ENCODE measurements at regions not wholly inside any gene's neighbourhood (a gene's known extent, or its start where the extent isn't known, plus 50 kb on each side); places are given as distances from the start of the nearest gene placed in this dataset.

DNA sequence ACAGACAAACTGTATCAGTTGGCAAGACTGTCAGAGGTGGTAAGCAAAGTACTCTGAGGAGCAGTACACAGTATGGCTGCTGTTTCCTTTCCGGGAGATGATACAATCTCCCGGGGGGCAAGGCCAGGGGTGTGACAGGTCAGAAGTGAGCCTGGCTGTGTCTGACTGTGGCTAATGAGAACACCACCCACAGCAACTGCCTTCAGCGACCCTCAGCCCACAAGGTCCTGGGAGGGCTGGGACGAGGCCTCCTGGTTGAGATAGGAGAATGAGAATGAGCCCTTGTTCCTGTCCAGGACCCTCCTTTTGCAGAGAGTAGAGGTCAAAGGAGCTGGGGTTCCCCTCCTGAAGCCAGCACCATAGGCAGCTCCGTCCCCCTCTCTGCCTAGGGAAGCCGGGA, 421.7 kb downstream of the TCERG1L start:
- no peak overlapping the region for H3K9ac ChIP-seq (ENCODE audit: low read length)
- no peaks in the 10 kb centered on the region for H3K27me3 ChIP-seq (ENCODE audit: control insufficient read depth, insufficient read depth, low read length)
- H3K4me3 ChIP-seq (ENCODE audit: low read length): no peak overlapping the region
- H3K9me3 ChIP-seq (ENCODE audit: control insufficient read depth, low read depth, low read length): no peaks in the 10 kb centered on the region
- no peaks in the 10 kb centered on the region for H3K4me1 ChIP-seq (ENCODE audit: control insufficient read depth, low read depth, low read length)
- no peaks in the 10 kb centered on the region for H3K36me3 ChIP-seq (ENCODE audit: control insufficient read depth, low read depth, low read length)
- no peak overlapping the region for H3K27ac ChIP-seq (ENCODE audit: low read length)

DNA sequence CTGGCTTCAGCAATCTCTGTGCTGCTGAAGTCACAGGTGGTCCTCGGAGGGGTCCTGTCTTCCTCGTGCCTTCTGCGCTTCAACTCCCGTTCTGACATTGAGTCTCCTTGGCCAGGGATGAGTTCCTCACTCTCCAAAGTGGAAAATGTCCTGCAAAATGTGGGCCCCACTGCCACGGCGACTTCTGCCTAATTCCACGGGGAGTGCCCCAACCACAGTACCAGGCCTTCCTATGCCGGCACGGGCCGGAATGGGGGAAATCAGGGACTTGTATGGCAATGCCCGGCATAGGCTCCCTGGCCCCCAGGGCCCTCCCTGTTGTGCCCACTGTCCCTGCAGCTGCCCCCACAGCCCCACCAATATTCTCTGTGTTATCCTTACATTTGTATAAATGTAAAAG, 420.5 kb downstream of the TCERG1L start:
- no peaks in the 10 kb centered on the region for H3K27me3 ChIP-seq (ENCODE audit: control insufficient read depth, insufficient read depth, low read length)
- no peaks in the 10 kb centered on the region for H3K4me1 ChIP-seq (ENCODE audit: control insufficient read depth, low read depth, low read length)
- H3K4me3 ChIP-seq (ENCODE audit: low read length): no peak overlapping the region
- no peak overlapping the region for H3K9ac ChIP-seq (ENCODE audit: low read length)
- no peaks in the 10 kb centered on the region for H3K36me3 ChIP-seq (ENCODE audit: control insufficient read depth, low read depth, low read length)
- H3K9me3 ChIP-seq (ENCODE audit: control insufficient read depth, low read depth, low read length): no peaks in the 10 kb centered on the region
- H3K27ac ChIP-seq (ENCODE audit: low read length): no peak overlapping the region

DNA sequence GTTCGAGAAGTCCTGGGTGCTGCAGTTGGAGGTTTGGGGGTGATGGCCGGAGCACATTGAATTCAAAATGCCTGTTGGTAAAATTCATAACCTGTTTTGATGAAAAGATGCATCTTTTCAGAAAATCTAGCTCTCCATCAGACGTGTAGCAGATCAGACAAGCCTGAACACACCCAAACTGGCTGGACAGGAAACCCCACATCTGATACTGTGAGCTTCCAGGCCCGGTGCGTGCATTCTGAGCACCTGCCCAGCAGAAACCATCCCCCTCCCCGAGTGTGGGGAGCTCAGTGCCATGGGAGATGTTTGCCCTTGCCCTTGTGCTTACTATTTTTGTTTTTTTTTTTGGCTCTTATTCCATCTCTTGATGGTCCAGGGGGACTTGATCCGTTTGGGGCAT, 417.1 kb downstream of the TCERG1L start:
- H3K4me1 ChIP-seq (ENCODE audit: control insufficient read depth, low read depth, low read length): no peaks in the 10 kb centered on the region
- H3K9me3 ChIP-seq (ENCODE audit: control insufficient read depth, low read depth, low read length): no peaks in the 10 kb centered on the region
- H3K9ac ChIP-seq (ENCODE audit: low read length): no peak overlapping the region
- no peak overlapping the region for H3K4me3 ChIP-seq (ENCODE audit: low read length)
- no peaks in the 10 kb centered on the region for H3K36me3 ChIP-seq (ENCODE audit: control insufficient read depth, low read depth, low read length)
- H3K27ac ChIP-seq (ENCODE audit: low read length): no peak overlapping the region
- H3K27me3 ChIP-seq (ENCODE audit: control insufficient read depth, insufficient read depth, low read length): no peaks in the 10 kb centered on the region

DNA sequence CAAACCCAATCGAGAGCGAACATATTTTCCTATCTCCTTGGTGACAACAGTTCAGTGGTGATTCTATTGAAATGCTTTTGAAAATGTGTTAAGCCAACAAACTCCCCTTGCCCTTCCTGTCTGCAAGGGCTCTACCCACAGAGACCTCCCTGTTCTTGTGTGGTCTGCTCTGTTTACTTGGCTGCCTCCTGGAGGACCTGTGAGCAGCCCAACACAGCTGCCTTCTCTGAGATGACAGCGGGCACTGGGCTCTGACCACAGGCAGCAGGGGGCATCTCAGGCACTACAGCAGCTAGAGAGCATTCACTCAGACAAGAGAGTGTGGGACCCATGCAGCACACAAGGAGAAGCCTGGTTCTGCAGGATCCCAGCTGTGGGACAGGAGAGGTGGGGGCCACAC, 416.4 kb downstream of the TCERG1L start:
- H3K36me3 ChIP-seq (ENCODE audit: control insufficient read depth, low read depth, low read length): no peaks in the 10 kb centered on the region
- no peak overlapping the region for H3K9ac ChIP-seq (ENCODE audit: low read length)
- H3K9me3 ChIP-seq (ENCODE audit: control insufficient read depth, low read depth, low read length): no peaks in the 10 kb centered on the region
- H3K4me1 ChIP-seq (ENCODE audit: control insufficient read depth, low read depth, low read length): no peaks in the 10 kb centered on the region
- no peak overlapping the region for H3K4me3 ChIP-seq (ENCODE audit: low read length)
- H3K27me3 ChIP-seq (ENCODE audit: control insufficient read depth, insufficient read depth, low read length): no peaks in the 10 kb centered on the region
- no peak overlapping the region for H3K27ac ChIP-seq (ENCODE audit: low read length)

DNA sequence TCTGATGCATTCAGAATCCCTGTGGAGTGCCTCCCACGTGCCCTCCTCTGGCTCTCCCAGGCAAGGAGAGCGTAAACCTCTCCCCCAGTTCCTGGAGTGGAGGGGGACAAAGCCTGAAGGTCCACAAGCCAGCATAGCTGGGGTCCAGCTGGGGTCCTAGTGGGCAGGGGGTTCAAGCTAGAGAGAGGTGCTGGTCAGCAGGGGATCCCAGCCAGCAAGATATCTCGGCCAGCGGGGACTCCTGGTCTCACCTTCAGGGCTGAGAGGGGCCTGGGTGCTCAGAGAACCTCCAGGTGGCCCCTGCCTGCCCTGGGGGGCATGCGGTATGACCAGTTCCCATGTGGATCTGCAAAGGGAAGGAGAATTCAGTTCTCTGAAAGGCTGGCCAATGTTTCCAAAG, 413.7 kb downstream of the TCERG1L start:
- Histone ChIP-seq H3K9me3 (ENCODE audit: control insufficient read depth, low read depth, low read length) (no peaks in the 10 kb centered on the region), H3K36me3 (ENCODE audit: control insufficient read depth, low read depth, low read length) (no peaks in the 10 kb centered on the region), H3K27ac (ENCODE audit: low read length) (no peak overlapping the region)

DNA sequence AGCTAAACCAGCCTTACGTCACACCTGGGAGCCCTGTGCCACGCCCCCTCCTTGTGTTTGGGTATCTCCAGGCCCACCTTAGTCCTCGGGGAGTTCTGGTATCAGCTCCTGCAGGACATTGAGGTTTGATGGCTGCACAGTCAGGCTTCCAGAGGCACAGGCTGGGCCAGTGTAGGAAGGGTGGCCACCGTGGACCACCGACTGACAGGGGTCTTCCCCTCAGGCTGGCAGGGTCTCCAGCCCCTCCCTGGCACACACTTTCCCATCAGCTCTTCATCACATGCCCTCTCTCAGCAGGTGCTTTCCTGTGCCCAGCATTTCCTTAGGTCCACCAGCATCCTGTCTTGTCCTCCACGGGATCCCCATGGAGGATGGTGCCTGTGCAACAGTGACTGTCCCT, 413.1 kb downstream of the TCERG1L start:
- Histone ChIP-seq H3K9ac (ENCODE audit: low read length) (no peak overlapping the region), H3K36me3 (ENCODE audit: control insufficient read depth, low read depth, low read length) (no peaks in the 10 kb centered on the region), H3K27ac (ENCODE audit: low read length) (no peak overlapping the region), H3K4me1 (ENCODE audit: control insufficient read depth, low read depth, low read length) (no peaks in the 10 kb centered on the region), H3K9me3 (ENCODE audit: control insufficient read depth, low read depth, low read length) (no peaks in the 10 kb centered on the region), H3K4me3 (ENCODE audit: low read length) (no peak overlapping the region), H3K27me3 (ENCODE audit: control insufficient read depth, insufficient read depth, low read length) (no peaks in the 10 kb centered on the region)

More for the DNA sequence above, 413.7 kb downstream of the TCERG1L start:
- Histone ChIP-seq H3K9ac (ENCODE audit: low read length) (no peak overlapping the region), H3K4me3 (ENCODE audit: low read length) (no peak overlapping the region), H3K27me3 (ENCODE audit: control insufficient read depth, insufficient read depth, low read length) (no peaks in the 10 kb centered on the region), H3K4me1 (ENCODE audit: control insufficient read depth, low read depth, low read length) (no peaks in the 10 kb centered on the region)

DNA sequence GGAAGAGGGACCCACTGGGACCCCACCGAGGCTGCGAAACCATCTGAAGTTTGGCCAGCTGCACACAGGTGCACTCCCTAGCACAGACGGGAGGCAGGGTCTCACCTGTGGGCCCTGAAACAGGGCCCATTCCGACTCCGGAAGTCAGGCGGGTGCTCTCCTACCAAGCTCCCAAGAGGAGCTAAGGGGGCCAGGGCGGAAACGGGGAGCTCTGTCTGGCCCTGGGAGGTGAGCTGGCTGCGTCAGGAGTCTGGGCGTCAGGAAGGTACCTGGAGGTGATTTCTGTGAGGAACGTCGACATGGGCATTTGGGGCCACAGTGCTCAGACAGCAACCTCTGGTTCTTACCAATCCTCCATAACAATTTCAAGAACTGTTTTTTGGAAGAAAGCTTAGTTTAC, 411.7 kb downstream of the TCERG1L start:
- H3K27ac ChIP-seq (ENCODE audit: low read length): no peak overlapping the region

DNA sequence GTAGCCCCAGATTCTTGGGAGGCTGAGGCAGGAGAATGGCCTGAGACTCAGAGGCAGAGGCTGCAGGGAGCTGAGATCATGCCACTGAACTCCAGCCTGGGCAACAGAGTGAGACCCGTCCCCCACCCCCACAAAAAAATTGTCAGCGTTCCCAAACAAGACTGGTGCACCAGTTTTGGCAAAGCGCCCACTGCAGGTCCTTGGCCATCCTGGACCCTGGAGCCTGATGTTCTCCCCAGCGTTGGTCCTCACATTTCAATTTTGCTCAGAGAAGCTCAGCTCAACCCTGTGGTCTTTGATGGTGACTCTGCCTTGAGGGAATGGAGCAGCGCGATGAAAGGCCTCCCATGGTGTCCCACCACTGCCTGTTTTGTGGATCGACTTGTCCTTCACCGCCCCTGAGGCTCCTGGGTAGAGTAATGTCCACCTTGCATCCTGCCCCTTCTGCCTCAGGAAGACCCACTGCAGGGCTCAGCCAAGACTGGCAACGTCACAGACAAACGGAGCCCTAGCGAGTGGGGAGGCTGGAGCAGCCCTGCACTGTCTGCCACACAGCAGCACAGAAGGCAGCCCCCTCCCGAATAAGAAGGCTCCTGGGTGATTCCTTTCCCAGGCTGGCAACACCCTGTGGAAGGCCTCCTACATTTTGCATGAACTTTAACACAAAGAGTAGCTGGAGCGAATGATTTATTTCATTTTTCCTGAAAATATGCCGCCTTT, 410.9 kb downstream of the TCERG1L start:
- no peaks in the 10 kb centered on the region for H3K4me1 ChIP-seq (ENCODE audit: control insufficient read depth, low read depth, low read length)
- H3K27ac ChIP-seq (ENCODE audit: low read length): no peak overlapping the region
- no peak overlapping the region for H3K9ac ChIP-seq (ENCODE audit: low read length)
- H3K36me3 ChIP-seq (ENCODE audit: control insufficient read depth, low read depth, low read length): no peaks in the 10 kb centered on the region
- H3K9me3 ChIP-seq (ENCODE audit: control insufficient read depth, low read depth, low read length): no peaks in the 10 kb centered on the region
- no peaks in the 10 kb centered on the region for H3K27me3 ChIP-seq (ENCODE audit: control insufficient read depth, insufficient read depth, low read length)
- no peak overlapping the region for H3K4me3 ChIP-seq (ENCODE audit: low read length)

More for the DNA sequence above, 411.7 kb downstream of the TCERG1L start:
- no peak overlapping the region for H3K9ac ChIP-seq (ENCODE audit: low read length)
- no peaks in the 10 kb centered on the region for H3K27me3 ChIP-seq (ENCODE audit: control insufficient read depth, insufficient read depth, low read length)
- no peaks in the 10 kb centered on the region for H3K9me3 ChIP-seq (ENCODE audit: control insufficient read depth, low read depth, low read length)
- H3K4me1 ChIP-seq (ENCODE audit: control insufficient read depth, low read depth, low read length): no peaks in the 10 kb centered on the region
- H3K4me3 ChIP-seq (ENCODE audit: low read length): no peak overlapping the region
- H3K36me3 ChIP-seq (ENCODE audit: control insufficient read depth, low read depth, low read length): no peaks in the 10 kb centered on the region

DNA sequence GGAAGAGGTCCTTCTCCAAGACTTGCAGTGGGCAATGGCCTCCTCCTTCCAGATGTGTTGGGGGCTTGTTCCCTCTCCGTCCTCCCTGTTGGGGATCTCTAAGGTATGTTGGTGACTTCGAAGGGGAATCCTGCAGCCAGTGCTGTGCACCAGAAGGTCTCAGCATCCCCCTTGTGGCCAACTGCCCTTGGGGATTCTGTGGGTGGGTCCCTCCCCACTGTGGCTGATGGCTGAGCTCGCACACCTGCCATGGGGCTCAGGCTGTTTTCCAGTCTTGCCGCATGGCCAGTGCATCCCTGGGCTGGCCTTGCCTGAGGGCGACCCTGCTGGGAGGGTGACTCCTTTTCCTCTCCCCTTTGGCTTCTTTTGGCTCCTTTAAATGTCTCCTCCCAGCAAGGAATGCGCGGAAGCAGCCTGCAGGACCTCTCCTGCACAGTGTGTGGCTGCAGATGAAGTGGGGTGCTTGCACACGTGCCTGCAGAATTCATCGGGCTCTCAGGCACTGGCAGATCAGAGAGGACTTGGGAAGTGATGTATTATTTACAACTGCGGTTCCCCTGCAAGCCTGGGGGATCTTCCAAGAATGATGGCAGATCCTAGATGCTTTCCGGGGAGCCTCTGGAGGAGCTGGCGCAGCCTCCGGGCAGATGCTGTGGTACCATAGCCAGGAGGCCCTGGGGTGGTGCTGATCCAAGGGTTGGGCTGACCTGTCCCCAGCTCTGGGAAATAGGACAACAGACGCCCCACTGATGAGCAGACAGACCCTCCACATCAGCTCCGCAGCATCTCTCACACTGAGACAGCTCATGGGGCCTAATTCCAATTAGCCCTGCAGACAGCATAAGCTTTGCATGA, 410.0 kb downstream of the TCERG1L start:
- H3K27ac ChIP-seq (ENCODE audit: low read length): no peak overlapping the region
- H3K27me3 ChIP-seq (ENCODE audit: control insufficient read depth, insufficient read depth, low read length): no peaks in the 10 kb centered on the region
- no peaks in the 10 kb centered on the region for H3K4me1 ChIP-seq (ENCODE audit: control insufficient read depth, low read depth, low read length)
- no peak overlapping the region for H3K4me3 ChIP-seq (ENCODE audit: low read length)
- no peaks in the 10 kb centered on the region for H3K9me3 ChIP-seq (ENCODE audit: control insufficient read depth, low read depth, low read length)
- no peak overlapping the region for H3K9ac ChIP-seq (ENCODE audit: low read length)
- H3K36me3 ChIP-seq (ENCODE audit: control insufficient read depth, low read depth, low read length): no peaks in the 10 kb centered on the region

DNA sequence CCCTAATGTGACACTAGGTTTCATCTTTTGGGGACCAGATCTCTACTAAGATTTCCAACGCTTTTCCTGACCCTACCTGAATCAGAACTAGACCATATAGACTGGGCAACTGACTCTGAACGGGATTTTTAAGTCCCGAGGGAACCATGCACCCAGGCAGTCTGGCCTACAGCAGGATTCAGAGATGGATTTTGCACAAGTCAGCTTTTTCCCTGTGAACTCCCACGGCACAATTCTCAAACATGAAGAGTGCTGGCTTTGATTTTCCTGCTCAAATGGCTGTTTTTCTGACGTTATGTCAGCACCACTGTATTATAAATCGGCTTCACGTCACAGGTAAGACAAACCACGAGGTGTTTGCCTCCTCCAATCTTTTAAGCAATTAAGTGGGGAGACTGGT, 409.1 kb downstream of the TCERG1L start:
- no peaks in the 10 kb centered on the region for H3K9me3 ChIP-seq (ENCODE audit: control insufficient read depth, low read depth, low read length)
- no peak overlapping the region for H3K27ac ChIP-seq (ENCODE audit: low read length)
- H3K9ac ChIP-seq (ENCODE audit: low read length): no peak overlapping the region
- H3K4me3 ChIP-seq (ENCODE audit: low read length): no peak overlapping the region
- no peaks in the 10 kb centered on the region for H3K36me3 ChIP-seq (ENCODE audit: control insufficient read depth, low read depth, low read length)
- H3K27me3 ChIP-seq (ENCODE audit: control insufficient read depth, insufficient read depth, low read length): no peaks in the 10 kb centered on the region
- no peaks in the 10 kb centered on the region for H3K4me1 ChIP-seq (ENCODE audit: control insufficient read depth, low read depth, low read length)

DNA sequence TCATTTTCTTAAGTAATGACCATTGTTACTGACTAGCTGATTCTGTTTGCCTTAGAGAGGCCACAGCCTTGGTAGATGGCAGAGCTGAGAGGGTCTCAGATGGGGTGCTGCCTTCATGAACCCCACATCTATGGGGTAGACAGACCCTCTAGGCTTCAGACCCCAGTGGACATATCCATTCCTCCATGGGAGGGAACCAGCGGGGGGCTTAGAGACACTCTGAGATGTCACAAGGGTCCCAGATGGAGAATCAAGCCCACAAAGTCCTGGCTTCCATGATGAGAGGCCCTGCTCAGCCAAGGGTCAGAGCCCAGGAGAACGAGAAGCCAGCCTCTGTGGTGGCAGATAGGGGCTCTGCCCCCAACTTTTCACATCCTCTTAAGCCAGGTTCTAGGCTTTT, 408.6 kb downstream of the TCERG1L start:
- H3K27ac ChIP-seq (ENCODE audit: low read length): no peak overlapping the region
- no peaks in the 10 kb centered on the region for H3K4me1 ChIP-seq (ENCODE audit: control insufficient read depth, low read depth, low read length)
- no peak overlapping the region for H3K4me3 ChIP-seq (ENCODE audit: low read length)
- no peaks in the 10 kb centered on the region for H3K27me3 ChIP-seq (ENCODE audit: control insufficient read depth, insufficient read depth, low read length)
- H3K9ac ChIP-seq (ENCODE audit: low read length): no peak overlapping the region
- H3K36me3 ChIP-seq (ENCODE audit: control insufficient read depth, low read depth, low read length): no peaks in the 10 kb centered on the region
- no peaks in the 10 kb centered on the region for H3K9me3 ChIP-seq (ENCODE audit: control insufficient read depth, low read depth, low read length)

DNA sequence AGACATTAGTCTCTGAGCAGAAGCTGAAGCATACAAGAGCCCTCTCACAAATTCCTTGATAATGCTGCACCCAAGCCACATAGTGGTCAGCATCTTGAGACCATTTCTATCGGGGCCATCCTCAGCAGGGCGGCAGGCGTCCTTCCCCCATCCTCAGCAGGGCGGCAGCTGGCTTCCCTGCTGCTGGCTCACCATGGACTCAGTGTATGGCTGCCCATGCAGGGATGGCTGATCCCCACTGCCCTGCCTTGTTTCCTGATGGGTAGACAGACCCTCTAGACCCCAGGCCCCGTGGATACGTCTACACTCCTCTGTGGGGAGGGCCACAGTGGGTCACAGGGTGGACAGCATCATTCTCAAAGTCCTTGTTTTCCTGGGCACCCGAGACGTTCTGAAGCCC, 406.8 kb downstream of the TCERG1L start:
- no peaks in the 10 kb centered on the region for H3K27me3 ChIP-seq (ENCODE audit: control insufficient read depth, insufficient read depth, low read length)
- H3K27ac ChIP-seq (ENCODE audit: low read length): no peak overlapping the region
- H3K36me3 ChIP-seq (ENCODE audit: control insufficient read depth, low read depth, low read length): no peaks in the 10 kb centered on the region
- no peak overlapping the region for H3K9ac ChIP-seq (ENCODE audit: low read length)
- no peaks in the 10 kb centered on the region for H3K4me1 ChIP-seq (ENCODE audit: control insufficient read depth, low read depth, low read length)
- no peak overlapping the region for H3K4me3 ChIP-seq (ENCODE audit: low read length)
- no peaks in the 10 kb centered on the region for H3K9me3 ChIP-seq (ENCODE audit: control insufficient read depth, low read depth, low read length)

Measured in iPS-18a (cell line).